Prostate gland (tissue), 2 donors: ENCODE measurements at regions not wholly inside any gene's neighbourhood (a gene's known extent, or its start where the extent isn't known, plus 50 kb on each side); places are given as distances from the start of the nearest gene placed in this dataset.

Experiments used
- CTCF ChIP-seq, 4 experiments: fragments of 200-600 bp in 2 of 4; fragments of 450-650 bp in 2 of 4; sonication (generic) in 2 of 4; IDR thresholded peaks; 1 replicate in 3 of 4; 2 replicates in 1 of 4; pipeline ENCODE4 v1.5.1; 2016 to 2019; ENCODE audit warnings: antibody characterized with exemption in 4 of 4, mild to moderate bottlenecking in 2 of 4, moderate library complexity in 2 of 4
- POLR2A ChIP-seq: fragments of 450-650 bp; IDR thresholded peaks from one replicate; pipeline ENCODE4 v1.6.1; 2016; ENCODE audit warnings: antibody characterized with exemption, mild to moderate bottlenecking
- POLR2AphosphoS5 ChIP-seq: sonication (generic); formaldehyde crosslinking; IDR thresholded peaks from one replicate; pipeline ENCODE4 v1.6.1; 2017; ENCODE audit warnings: antibody characterized with exemption

DNA sequence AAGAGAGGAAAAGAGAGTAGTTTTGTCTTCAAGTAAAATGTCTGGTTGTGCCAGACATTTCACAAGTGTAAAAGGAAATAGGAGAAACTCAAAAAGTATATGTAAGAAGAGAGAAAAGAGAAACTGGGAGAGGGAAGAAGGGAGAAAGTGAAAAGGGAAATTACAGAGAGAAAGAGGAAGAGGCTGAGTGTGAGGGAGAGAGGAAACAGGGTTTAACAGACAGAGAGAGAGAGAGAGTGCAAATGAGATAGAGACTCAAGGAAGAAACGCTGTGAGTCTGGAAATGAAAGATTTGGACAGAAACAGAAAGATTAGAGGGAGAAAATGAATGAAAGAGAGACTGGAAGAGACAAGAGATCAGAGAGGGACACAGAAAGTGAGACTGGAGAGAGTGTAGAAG lies 806.2 kb downstream of the PLA2G4A start:
- TF ChIP-seq CTCF (IDR thresholded peaks at IDR 0.05), result no peak
- TF ChIP-seq POLR2AphosphoS5, result no peak
- no peak for TF ChIP-seq POLR2A
